NOMO-1 (cell line): ENCODE measurements at regions not wholly inside any gene's neighbourhood (a gene's known extent, or its start where the extent isn't known, plus 50 kb on each side); places are given as distances from the start of the nearest gene placed in this dataset.

Experiments used
- DNase-seq, 2 experiments: peaks; one replicate each; lab custom pipeline; 2025; ENCODE audit not compliant: unreplicated experiment in 2 of 2; lab: John Stamatoyannopoulos, UW

DNA sequence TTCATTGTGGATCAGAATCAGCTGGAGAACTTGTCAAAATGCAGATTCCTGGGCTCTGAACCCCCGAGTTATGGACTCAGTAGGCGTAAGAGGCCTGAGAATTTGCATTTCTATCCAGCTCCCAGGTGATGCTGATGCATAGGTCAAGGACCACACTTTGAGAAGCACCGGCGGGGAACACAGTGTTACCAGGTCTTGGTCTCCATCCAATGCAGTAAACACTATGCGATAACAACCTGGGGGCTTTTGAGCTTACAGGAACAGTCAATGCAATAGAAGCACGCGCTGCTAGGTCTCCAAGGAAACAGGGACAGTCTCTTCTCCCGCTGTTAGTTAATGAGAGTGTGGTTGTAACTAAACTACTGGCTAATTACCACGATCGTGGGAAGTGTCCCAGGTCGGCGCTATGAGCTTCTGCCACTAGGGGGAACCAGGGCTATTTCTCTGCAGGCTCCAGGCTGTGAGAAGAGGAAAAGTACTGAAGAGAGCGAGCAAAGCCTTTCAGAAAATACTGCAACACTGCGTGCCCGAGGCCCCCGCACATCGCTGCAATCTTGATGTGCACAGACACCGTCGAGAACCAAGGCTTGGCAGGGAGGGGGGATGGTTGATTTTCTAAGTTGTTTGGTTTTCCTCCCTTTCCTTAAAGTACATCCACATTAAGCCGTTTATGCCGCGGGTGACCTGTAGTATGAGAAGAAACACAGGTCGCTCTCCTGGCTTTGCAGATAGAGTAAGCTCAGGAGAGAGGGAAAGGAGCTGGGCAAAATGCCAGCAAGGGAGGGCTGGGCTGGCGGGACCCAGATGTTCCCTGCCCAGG, 52.0 kb upstream of the KCNA1 start:
- peak; percentile 45 to 72 for DNase-seq

DNA sequence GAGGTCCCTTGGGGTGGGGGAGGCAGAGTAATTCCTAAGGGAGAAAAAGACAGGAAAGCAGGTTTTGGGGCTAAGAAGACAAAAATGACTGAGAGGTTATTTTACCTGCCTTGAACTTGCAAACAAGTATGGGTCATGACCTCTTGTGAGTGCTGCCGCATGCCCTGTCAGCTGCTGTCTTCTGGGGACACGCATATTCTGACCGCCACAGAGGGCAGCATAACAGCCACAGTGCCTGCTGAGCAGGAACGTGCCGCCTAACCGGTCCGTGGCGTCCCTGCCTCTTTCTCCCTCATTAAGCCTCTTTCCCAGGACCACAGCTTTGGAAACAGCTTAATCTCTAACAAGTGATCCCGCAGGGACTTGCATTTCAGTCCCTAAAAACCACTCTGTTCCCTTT, 51.3 kb upstream of the KCNA1 start:
- DNase-seq = no peak

DNA sequence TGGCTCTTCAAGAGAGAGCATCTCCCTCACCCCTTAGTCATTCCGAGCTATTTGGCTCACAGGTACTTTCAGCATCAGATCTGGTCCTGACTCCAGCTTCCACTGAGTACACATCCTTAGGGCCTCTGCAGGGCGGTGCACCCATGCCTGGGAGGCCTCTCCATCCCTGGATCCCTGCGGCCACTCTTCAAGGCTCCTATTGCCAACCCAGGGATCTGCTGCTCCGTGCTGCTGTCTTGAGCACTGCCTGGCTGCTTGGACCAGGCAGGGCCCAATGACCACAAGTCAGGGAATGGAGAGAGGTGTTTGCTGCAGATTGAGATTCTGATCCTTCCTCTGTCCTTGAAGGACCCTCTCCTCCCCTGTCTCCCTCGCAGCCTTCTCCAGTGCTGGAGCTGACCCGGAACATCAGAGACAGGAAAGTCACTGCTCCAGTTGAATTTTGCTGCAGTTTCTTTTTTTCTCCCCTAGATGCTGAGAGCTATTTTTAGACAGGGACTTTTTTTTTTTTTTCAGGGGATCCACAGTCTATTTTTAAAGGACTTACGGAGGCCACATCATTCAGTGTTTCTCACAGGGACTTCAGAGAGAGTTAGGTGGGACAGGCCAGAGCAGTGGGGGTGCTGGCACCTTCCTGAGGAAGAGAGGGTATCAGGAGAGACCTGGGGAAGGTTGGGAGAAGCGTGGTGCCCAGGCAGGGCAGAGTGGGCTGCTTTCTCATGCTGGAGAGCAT, 50.1 kb upstream of the KCNA1 start:
- DNase-seq = no peak
